ENCODE measurements at regions not wholly inside any gene's neighbourhood (a gene's known extent, or its start where the extent isn't known, plus 50 kb on each side); places are given as distances from the start of the nearest gene placed in this dataset.

DNA sequence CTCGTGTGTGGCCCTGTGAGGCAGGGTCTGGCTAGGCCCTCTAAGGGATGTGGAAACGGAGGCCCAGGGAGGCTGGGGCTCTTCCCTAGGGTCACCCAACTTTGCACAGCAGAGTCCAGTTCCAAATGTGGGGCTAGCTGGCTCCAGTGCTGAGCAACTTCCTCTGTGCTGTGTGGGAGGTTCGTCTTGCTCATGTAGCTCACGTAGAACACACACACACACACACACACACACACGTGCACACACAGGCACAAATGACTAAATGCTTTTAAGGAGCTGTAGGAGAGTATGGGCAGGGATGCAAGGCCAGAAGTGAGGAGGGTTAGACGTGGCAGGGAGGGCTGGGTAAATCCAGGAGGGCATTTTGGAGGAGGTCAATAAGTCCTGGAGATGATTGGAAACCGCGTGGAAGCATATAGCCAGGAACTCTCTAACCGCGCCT lies 213.8 kb downstream of the RPLP1 start:
- peak; percentile 8 for DNase-seq (ENCODE audit: low read depth)
- TF ChIP-seq, protein P1, sequence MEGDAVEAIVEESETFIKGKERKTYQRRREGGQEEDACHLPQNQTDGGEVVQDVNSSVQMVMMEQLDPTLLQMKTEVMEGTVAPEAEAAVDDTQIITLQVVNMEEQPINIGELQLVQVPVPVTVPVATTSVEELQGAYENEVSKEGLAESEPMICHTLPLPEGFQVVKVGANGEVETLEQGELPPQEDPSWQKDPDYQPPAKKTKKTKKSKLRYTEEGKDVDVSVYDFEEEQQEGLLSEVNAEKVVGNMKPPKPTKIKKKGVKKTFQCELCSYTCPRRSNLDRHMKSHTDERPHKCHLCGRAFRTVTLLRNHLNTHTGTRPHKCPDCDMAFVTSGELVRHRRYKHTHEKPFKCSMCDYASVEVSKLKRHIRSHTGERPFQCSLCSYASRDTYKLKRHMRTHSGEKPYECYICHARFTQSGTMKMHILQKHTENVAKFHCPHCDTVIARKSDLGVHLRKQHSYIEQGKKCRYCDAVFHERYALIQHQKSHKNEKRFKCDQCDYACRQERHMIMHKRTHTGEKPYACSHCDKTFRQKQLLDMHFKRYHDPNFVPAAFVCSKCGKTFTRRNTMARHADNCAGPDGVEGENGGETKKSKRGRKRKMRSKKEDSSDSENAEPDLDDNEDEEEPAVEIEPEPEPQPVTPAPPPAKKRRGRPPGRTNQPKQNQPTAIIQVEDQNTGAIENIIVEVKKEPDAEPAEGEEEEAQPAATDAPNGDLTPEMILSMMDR (IDR thresholded peaks at IDR 0.05; ENCODE audit: insufficient read depth, low read length) = no peak
- no peak overlapping the region for H3K4me3 ChIP-seq (ENCODE audit: low read depth, low read length)

DNA sequence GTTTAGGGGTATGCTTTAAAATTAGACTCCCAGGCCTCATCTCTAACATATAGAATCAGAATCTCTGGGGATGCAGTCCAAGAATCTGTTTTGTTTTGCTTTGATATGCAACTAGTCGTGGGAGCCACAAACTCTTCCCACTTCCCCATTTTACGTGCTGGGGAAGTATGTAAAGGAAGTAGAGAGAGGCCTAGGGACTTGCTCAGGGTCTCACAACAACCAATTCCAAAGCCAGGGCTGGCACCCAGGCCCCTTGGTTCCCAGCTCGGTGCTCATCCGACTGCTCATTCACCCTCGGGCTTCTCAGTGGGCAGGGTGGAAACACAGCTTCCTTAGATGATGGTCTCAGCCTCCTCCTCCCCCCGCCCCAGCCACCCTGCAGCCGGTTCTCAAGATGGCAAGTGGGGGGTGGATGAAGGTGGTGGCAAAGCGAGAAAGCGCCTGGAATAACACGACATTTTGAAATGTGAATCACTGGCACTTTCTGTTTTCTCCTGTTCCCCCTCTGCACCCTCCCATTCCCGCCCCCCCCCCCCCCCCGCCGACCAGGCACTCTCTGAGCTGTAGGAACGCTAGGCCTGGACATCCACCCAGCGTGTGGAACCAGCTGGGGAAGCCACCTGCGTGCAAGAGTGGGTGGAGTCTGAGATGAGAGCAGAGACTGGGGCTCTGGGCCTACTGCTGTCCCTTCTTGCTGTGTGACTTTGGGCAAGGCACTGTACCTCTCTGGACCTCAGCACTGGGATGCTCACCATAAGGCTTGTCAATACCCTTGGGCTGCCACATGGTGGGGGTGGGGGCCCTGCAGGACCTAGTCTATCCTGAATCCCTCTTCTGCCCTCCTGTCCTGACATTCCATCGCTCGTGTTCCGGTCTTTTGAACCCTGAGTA lies 214.5 kb downstream of the RPLP1 start:
- DNase-seq (ENCODE audit: low read depth) = no peak
- TF ChIP-seq, protein P1 (IDR thresholded peaks at IDR 0.05; ENCODE audit: insufficient read depth, low read length) = no peak
- no peak overlapping the region for H3K4me3 ChIP-seq (ENCODE audit: low read depth, low read length)

DNA sequence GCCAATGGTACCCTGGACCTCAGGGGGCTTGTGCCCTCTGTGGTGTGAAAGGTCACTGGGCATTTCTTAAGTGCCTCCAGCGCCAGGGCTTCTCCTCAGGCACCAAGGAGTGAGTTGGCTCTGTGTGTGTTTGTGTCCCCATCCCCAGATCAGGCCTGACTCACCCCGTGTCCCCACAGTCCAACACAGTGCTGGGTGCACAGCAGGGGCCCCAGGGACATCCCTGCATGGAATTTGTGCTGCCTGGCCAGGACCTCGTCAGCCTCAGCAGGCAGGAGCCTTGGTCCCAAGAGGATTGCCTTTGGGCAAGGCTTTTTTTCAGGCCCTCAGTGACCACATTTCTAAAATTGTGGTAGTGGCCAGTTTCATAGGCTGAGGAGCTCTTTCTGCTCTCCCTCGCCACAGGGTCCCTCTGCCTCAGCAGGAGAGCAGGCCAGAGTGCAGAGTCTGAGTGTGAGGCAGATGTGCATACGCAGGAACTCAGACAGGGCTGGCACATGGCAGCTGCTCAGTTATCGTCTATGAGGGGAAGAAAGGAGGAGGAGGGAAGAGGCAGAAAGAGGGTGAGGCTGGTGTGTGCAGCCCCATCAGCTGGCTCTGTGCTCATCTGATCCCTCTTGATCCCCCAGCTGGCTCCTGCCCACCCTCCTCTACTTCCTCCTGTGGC lies 215.6 kb downstream of the RPLP1 start:
- no peak overlapping the region for H3K4me3 ChIP-seq (ENCODE audit: low read depth, low read length)
- TF ChIP-seq, protein P1 (IDR thresholded peaks at IDR 0.05; ENCODE audit: insufficient read depth, low read length) = no peak
- no peak for DNase-seq (ENCODE audit: low read depth)

DNA sequence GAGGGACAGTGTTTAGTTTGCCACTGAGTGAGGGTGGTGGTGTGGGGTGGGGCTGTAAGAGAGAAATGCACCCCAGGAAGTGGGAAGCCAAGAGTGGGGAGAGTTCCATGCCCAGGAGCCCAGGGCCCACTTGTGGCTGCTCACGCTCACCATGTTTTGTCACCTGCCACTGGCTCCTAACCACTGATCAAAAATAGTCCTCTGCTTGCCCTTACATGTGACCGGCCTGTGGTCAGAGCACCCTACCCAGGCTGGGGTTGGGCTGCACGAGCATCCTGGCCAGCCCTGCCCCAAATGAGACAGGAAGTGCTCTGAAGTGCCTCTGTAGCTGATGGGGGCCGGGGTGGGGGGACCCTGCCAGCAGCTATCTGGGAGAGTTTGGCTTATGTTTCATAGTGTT lies 216.3 kb downstream of the RPLP1 start:
- TF ChIP-seq, protein P1 (IDR thresholded peaks at IDR 0.05; ENCODE audit: insufficient read depth, low read length) = no peak
- DNase-seq (ENCODE audit: low read depth) = no peak

DNA sequence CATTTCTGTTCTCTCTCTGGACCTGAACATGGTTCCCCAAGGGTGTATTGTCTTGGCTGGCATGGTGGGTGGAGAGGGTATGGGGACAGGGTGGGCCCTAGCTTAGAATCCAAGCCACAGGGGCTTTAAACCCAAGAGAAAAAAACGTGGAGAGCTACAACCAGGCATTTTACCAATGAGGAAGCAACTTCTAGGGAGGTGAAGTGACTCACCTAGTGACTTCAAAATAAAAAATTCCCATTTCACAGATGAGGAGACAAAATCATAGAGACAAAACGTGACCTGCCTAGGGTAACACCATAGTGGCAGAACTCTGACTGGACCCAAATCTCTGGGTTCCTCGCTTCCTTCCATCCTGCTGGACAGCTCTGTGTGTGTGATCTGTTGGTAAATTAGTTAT lies 216.8 kb downstream of the RPLP1 start:
- no peak for DNase-seq (ENCODE audit: low read depth)
- TF ChIP-seq, protein P1 (IDR thresholded peaks at IDR 0.05; ENCODE audit: insufficient read depth, low read length) = no peak
- no peak overlapping the region for H3K4me3 ChIP-seq (ENCODE audit: low read depth, low read length)

More for the DNA sequence above, 216.3 kb downstream of the RPLP1 start:
- no peak overlapping the region for H3K4me3 ChIP-seq (ENCODE audit: low read depth, low read length)

DNA sequence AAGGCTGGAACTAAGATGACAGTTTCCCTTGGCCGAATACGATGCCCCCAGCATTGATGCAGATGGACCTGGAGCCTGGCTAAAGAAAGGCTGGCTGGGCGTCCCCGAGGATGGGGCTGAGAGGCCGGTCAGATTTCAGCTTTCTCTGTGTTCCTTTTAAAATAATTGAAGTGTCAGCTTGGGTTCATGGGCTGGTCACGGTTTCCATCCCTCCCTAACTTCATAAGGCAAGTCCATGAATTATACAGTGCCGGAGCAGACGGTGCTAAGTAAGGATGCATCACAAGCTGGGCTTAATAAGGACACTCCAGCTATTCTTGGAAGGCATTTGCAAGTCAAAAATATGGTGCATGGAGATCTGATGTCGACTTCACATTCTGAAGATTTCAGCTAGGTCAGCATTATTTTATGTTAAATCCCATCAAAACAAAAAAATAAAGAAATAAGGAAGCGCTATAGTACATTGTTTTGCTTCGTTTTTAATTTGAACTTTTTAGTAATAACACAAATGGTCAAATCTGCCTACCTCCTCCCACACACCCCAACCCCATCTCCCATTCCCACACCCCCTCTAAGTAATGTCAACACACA lies 220.8 kb downstream of the RPLP1 start:
- no peak for DNase-seq (ENCODE audit: low read depth)
- H3K4me3 ChIP-seq (ENCODE audit: low read depth, low read length) = no peak overlapping the region
- TF ChIP-seq, protein P1 (IDR thresholded peaks at IDR 0.05; ENCODE audit: insufficient read depth, low read length) = no peak
